T-helper 2 cell (primary cell): ENCODE measurements at regions not wholly inside any gene's neighbourhood (a gene's known extent, or its start where the extent isn't known, plus 50 kb on each side); places are given as distances from the start of the nearest gene placed in this dataset.

ENCODE experiments used
- DNase-seq, 5 experiments: peaks; one replicate each; pipeline versions ENCODE4 v3.0.0 to v3.0.0-alpha.2; 2012 to 2022

- DNase-seq, result no peak
Measured at GRCh38 chr11:112831969-112832766, 129.1 kb upstream of the NCAM1 start.

- DNase-seq, result no peak
Measured at GRCh38 chr11:112834277-112834755, 126.9 kb upstream of the NCAM1 start.

GRCh38 chr11:112835591-112836255 lies 125.5 kb upstream of the NCAM1 start:
- no peak for DNase-seq

- DNase-seq, result no peak
Measured at GRCh38 chr11:112836256-112836602, 125.0 kb upstream of the NCAM1 start.

- no peak for DNase-seq
Measured at GRCh38 chr11:112837162-112837826, 123.9 kb upstream of the NCAM1 start.

- no peak for DNase-seq
Measured at GRCh38 chr11:112839051-112839450, 122.2 kb upstream of the NCAM1 start.

- DNase-seq, result no peak
Measured at GRCh38 chr11:112841729-112842128, 119.5 kb upstream of the NCAM1 start.

GRCh38 chr11:112842151-112842550 lies 119.1 kb upstream of the NCAM1 start:
- no peak for DNase-seq

GRCh38 chr11:112844517-112844916 lies 116.7 kb upstream of the NCAM1 start:
- no peak for DNase-seq

GRCh38 chr11:112847568-112847967 lies 113.7 kb upstream of the NCAM1 start:
- DNase-seq, result no peak

- DNase-seq, result no peak
Measured at GRCh38 chr11:112852143-112852866, 108.9 kb upstream of the NCAM1 start.

GRCh38 chr11:112856133-112856532 lies 105.1 kb upstream of the NCAM1 start:
- no peak for DNase-seq

GRCh38 chr11:112856591-112856990 lies 104.6 kb upstream of the NCAM1 start:
- no peak for DNase-seq

GRCh38 chr11:112858289-112859023 lies 102.8 kb upstream of the NCAM1 start:
- DNase-seq, result no peak

- no peak for DNase-seq
Measured at GRCh38 chr11:112859787-112860186, 101.4 kb upstream of the NCAM1 start.

- no peak for DNase-seq
Measured at GRCh38 chr11:112861356-112861755, 99.9 kb upstream of the NCAM1 start.

GRCh38 chr11:112863305-112863704 lies 97.9 kb upstream of the NCAM1 start:
- DNase-seq, result no peak

GRCh38 chr11:112864672-112865071 lies 96.5 kb upstream of the NCAM1 start:
- DNase-seq, result no peak

- no peak for DNase-seq
Measured at GRCh38 chr11:112871909-112872500, 89.2 kb upstream of the NCAM1 start.

GRCh38 chr11:112874980-112875379 lies 86.2 kb upstream of the NCAM1 start:
- DNase-seq, result peak in 1 of 5 experiments; percentile 1

- no peak for DNase-seq
Measured at GRCh38 chr11:112877581-112877980, 83.6 kb upstream of the NCAM1 start.
